Neuronal stem cell (in vitro differentiated cells): ENCODE measurements at regions not wholly inside any gene's neighbourhood (a gene's known extent, or its start where the extent isn't known, plus 50 kb on each side); places are given as distances from the start of the nearest gene placed in this dataset.

Source experiments
- DNase-seq: peaks from one replicate; pipeline ENCODE4 v3.0.0-alpha.2; 2013; ENCODE audit warnings: low spot score
- H2AFZ ChIP-seq: one replicate; pipeline ENCODE4 v1.6.1; 2013; ENCODE audit warnings: mild to moderate bottlenecking, low read length, inconsistent platforms
- H2AK5ac ChIP-seq: 2 replicates; pipeline ENCODE4 v1.6.1; 2013; ENCODE audit warnings: low read depth, mild to moderate bottlenecking, inconsistent platforms, low read length, moderate library complexity, mixed read lengths
- H2BK120ac ChIP-seq: 2 replicates; pipeline ENCODE4 v1.6.1; 2013; ENCODE audit warnings: low read depth, mild to moderate bottlenecking, inconsistent platforms, low read length, moderate library complexity, mixed read lengths
- H2BK12ac ChIP-seq: one replicate; pipeline ENCODE4 v1.6.1; 2013; ENCODE audit warnings: low read length, inconsistent platforms
- H2BK15ac ChIP-seq: 2 replicates; pipeline ENCODE4 v1.6.1; 2013; ENCODE audit warnings: mild to moderate bottlenecking, low read length, inconsistent platforms, mixed read lengths
- H2BK5ac ChIP-seq: one replicate; pipeline ENCODE4 v1.6.1; 2013; ENCODE audit warnings: inconsistent platforms, mild to moderate bottlenecking, low read length, moderate library complexity
- H3K14ac ChIP-seq: one replicate; pipeline ENCODE4 v1.6.1; 2013; ENCODE audit warnings: low read length, inconsistent platforms
- H3K18ac ChIP-seq: 2 replicates; pipeline ENCODE4 v1.6.1; 2013; ENCODE audit warnings: low read length, inconsistent platforms
- H3K23ac ChIP-seq: 2 replicates; pipeline ENCODE4 v1.6.1; 2013; ENCODE audit warnings: low read depth, mild to moderate bottlenecking, mixed read lengths, low read length, inconsistent platforms; ENCODE audit not compliant: poor library complexity
- H3K27ac ChIP-seq: replicated peaks from 3 replicates; pipeline ENCODE4 v1.5.1; 2013; ENCODE audit warnings: low read length, inconsistent platforms
- H3K27me3 ChIP-seq, 3 experiments: 2 replicates each; pipeline ENCODE4 v1.6.1; 2013; ENCODE audit warnings: low read length in 3 of 3, mild to moderate bottlenecking in 2 of 3, inconsistent platforms in 1 of 3, low read depth in 1 of 3, mixed read lengths in 1 of 3, moderate library complexity in 1 of 3; ENCODE audit not compliant: control insufficient read depth in 3 of 3, insufficient read depth in 3 of 3
- H3K36me3 ChIP-seq, 2 donors: replicated peaks in 1 of 2; 2 replicates each; pipeline ENCODE4 v1.6.1; 2013; ENCODE audit warnings: low read length in 2 of 2; ENCODE audit not compliant: control insufficient read depth in 2 of 2, insufficient read depth in 2 of 2
- H3K4ac ChIP-seq: 2 replicates; pipeline ENCODE4 v1.6.1; 2013; ENCODE audit warnings: inconsistent platforms, mild to moderate bottlenecking, low read length, moderate library complexity
- H3K4me1 ChIP-seq, 2 donors: 1 replicate in 1 of 2; 2 replicates in 1 of 2; pipeline ENCODE4 v1.6.1; 2013; ENCODE audit warnings: low read length in 2 of 2, low read depth in 1 of 2; ENCODE audit not compliant: control insufficient read depth in 2 of 2, insufficient read depth in 1 of 2
- H3K4me2 ChIP-seq: one replicate; pipeline ENCODE4 v1.6.1; 2013; ENCODE audit warnings: mild to moderate bottlenecking, low read length, inconsistent platforms; ENCODE audit not compliant: insufficient read depth, poor library complexity, severe bottlenecking
- H3K4me3 ChIP-seq, 2 donors: 2 replicates each; pipeline ENCODE4 v1.5.1; 2013; ENCODE audit warnings: low read length in 2 of 2, mild to moderate bottlenecking in 2 of 2, inconsistent platforms in 1 of 2, moderate library complexity in 1 of 2
- H3K79me1 ChIP-seq: one replicate; pipeline ENCODE4 v1.6.1; 2013; ENCODE audit warnings: low read depth, mild to moderate bottlenecking, inconsistent platforms, low read length, moderate library complexity
- H3K9ac ChIP-seq: one replicate; pipeline ENCODE4 v1.6.1; 2013; ENCODE audit warnings: mild to moderate bottlenecking, low read depth, low read length, inconsistent platforms; ENCODE audit not compliant: poor library complexity
- H3K9me3 ChIP-seq, 2 donors: replicated peaks in 1 of 2; 2 replicates each; pipeline versions ENCODE3 to v1.6.1; 2013; ENCODE audit warnings: low read length in 2 of 2, mild to moderate bottlenecking in 2 of 2, inconsistent platforms in 1 of 2, low read depth in 1 of 2, mixed read lengths in 1 of 2, moderate library complexity in 1 of 2; ENCODE audit not compliant: control insufficient read depth in 2 of 2, insufficient read depth in 1 of 2
- H4K8ac ChIP-seq: one replicate; pipeline ENCODE4 v1.6.1; 2013; ENCODE audit warnings: low read depth, mild to moderate bottlenecking, inconsistent platforms, low read length, moderate library complexity
- H4K91ac ChIP-seq: one replicate; pipeline ENCODE4 v1.6.1; 2013; ENCODE audit warnings: low read length, low read depth, mild to moderate bottlenecking, inconsistent platforms; ENCODE audit not compliant: poor library complexity
- WGBS, 2 donors: extraction: QIAGEN DNeasy Blood & Tissue Kit; methylation state at CpG; one replicate each; pipeline ENCODE4 v1.1.7; 2013; ENCODE audit warnings: missing lambda C conversion rate in 2 of 2, mixed read lengths in 1 of 2; ENCODE audit not compliant: insufficient read length in 2 of 2, insufficient replicate concordance in 1 of 2; ENCODE audit errors: extremely low coverage in 2 of 2; 5-methylcytosine and 5-hydroxymethylcytosine counted together

DNA sequence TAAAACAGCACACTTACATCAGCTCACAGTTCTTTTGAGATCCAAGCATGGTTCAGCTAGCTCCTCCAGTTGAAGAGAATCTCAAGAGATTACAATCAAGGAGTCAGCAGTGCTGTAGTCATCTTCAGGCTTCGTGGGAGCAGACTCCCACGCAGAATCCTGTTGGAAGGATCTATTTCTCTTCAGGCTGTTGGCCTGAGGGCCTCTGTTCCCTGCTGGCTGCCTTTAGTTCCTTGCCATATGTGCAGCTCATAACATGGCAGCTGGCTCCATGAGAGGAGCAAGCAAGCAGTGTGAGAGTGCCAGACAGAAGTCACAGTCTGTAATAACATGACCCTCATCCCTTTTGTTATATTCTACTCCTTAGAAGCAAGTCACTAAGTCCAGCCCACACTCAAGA lies 168.6 kb downstream of the COX18 start:
- Histone ChIP-seq H2BK5ac (no peak overlapping the region), H3K27me3 (no peaks in the 10 kb centered on the region)
- WGBS, 2 donors: no CpG with 5 or more reads among the region's 2 CpGs

GRCh38 chr4:72899621-72900020 lies 169.9 kb downstream of the COX18 start:
- Histone ChIP-seq H3K9ac (no peak overlapping the region), H3K4me1 (peaks cover 0 to 3% of the 10 kb centered on the region in 2 donors), H3K4me3 (no peak overlapping the region), H2BK15ac (no peak overlapping the region), H3K27ac (no peak overlapping the region), H3K14ac (no peak overlapping the region), H3K9me3 (peaks cover 0 to 2% of the 10 kb centered on the region in 2 donors), H2BK12ac (no peak overlapping the region), H3K4ac (no peak overlapping the region), H2AFZ (no peak overlapping the region), H3K18ac (no peak overlapping the region), H3K36me3 (no peaks in the 10 kb centered on the region), H3K23ac (no peak overlapping the region), H2AK5ac (no peak overlapping the region), H4K91ac (no peak overlapping the region), H2BK5ac (no peak overlapping the region), H2BK120ac (no peak overlapping the region), H4K8ac (no peak overlapping the region), H3K27me3 (no peaks in the 10 kb centered on the region), H3K79me1 (no peaks in the 10 kb centered on the region), H3K4me2 (no peak overlapping the region)
- no peak for DNase-seq
- no CpG with 5 or more reads among the region's 3 CpGs for whole genome bisulfite sequencing, 2 donors

More for the DNA sequence above, 168.6 kb downstream of the COX18 start:
- H3K18ac ChIP-seq: no peak overlapping the region
- H3K9me3 ChIP-seq: peaks cover 0 to 2% of the 10 kb centered on the region in 2 donors
- no peak overlapping the region for H3K9ac ChIP-seq
- H3K4me2 ChIP-seq: no peak overlapping the region
- H3K27ac ChIP-seq: no peak overlapping the region
- no peak overlapping the region for H4K8ac ChIP-seq
- H2BK15ac ChIP-seq: no peak overlapping the region
- peaks cover 0 to 2% of the 10 kb centered on the region in 2 donors for H3K4me1 ChIP-seq
- no peak overlapping the region for H2BK12ac ChIP-seq
- H2AFZ ChIP-seq: no peak overlapping the region
- H3K79me1 ChIP-seq: no peaks in the 10 kb centered on the region
- no peak overlapping the region for H2AK5ac ChIP-seq
- no peak overlapping the region for H3K14ac ChIP-seq
- H4K91ac ChIP-seq: no peak overlapping the region
- no peak for DNase-seq
- no peak overlapping the region for H3K4ac ChIP-seq
- no peaks in the 10 kb centered on the region for H3K36me3 ChIP-seq
- no peak overlapping the region for H3K23ac ChIP-seq
- H3K4me3 ChIP-seq: no peak overlapping the region
- H2BK120ac ChIP-seq: no peak overlapping the region

- H3K27ac ChIP-seq: no peak overlapping the region
- no peak overlapping the region for H3K23ac ChIP-seq
- H2AK5ac ChIP-seq: no peak overlapping the region
- no peak overlapping the region for H3K4me2 ChIP-seq
- H2BK5ac ChIP-seq: no peak overlapping the region
- no peak overlapping the region for H4K8ac ChIP-seq
- H3K9ac ChIP-seq: no peak overlapping the region
- no peak overlapping the region for H2BK120ac ChIP-seq
- no peak overlapping the region for H3K14ac ChIP-seq
- no CpG with 5 or more reads among the region's 6 CpGs for WGBS, 2 donors
- peaks cover 0 to under 1% of the 10 kb centered on the region in 2 donors for H3K9me3 ChIP-seq
- no peaks in the 10 kb centered on the region for H3K79me1 ChIP-seq
- H2BK15ac ChIP-seq: no peak overlapping the region
- no peak overlapping the region for H4K91ac ChIP-seq
- no peak overlapping the region for H2AFZ ChIP-seq
- H2BK12ac ChIP-seq: no peak overlapping the region
- H3K27me3 ChIP-seq: no peaks in the 10 kb centered on the region
- peaks cover 0 to 3% of the 10 kb centered on the region in 2 donors for H3K4me1 ChIP-seq
- no peak overlapping the region for H3K4me3 ChIP-seq
- no peak overlapping the region for H3K4ac ChIP-seq
- H3K36me3 ChIP-seq: no peaks in the 10 kb centered on the region
- no peak overlapping the region for H3K18ac ChIP-seq
- no peak for DNase-seq
Observed at GRCh38 chr4:72899214-72899613, 170.3 kb downstream of the COX18 start.

GRCh38 chr4:72896515-72896914 lies 173.0 kb downstream of the COX18 start:
- WGBS, 2 donors: no CpG with 5 or more reads among the region's 3 CpGs
- H3K4me1 ChIP-seq: peaks cover 0 to 3% of the 10 kb centered on the region in 2 donors
- H3K27ac ChIP-seq: no peak overlapping the region
- H2BK5ac ChIP-seq: no peak overlapping the region
- H2BK120ac ChIP-seq: no peak overlapping the region
- no peak overlapping the region for H2BK15ac ChIP-seq
- H3K27me3 ChIP-seq: no peaks in the 10 kb centered on the region
- no peak for DNase-seq
- no peak overlapping the region for H3K9ac ChIP-seq
- H3K79me1 ChIP-seq: no peaks in the 10 kb centered on the region
- no peak overlapping the region for H4K91ac ChIP-seq
- H3K14ac ChIP-seq: no peak overlapping the region
- no peak overlapping the region for H2AK5ac ChIP-seq
- no peak overlapping the region for H3K4me3 ChIP-seq
- H3K23ac ChIP-seq: no peak overlapping the region
- no peak overlapping the region for H2AFZ ChIP-seq
- no peak overlapping the region for H3K4me2 ChIP-seq
- H3K9me3 ChIP-seq: no peaks in the 10 kb centered on the region
- no peak overlapping the region for H4K8ac ChIP-seq
- no peak overlapping the region for H3K18ac ChIP-seq
- H3K4ac ChIP-seq: no peak overlapping the region
- H3K36me3 ChIP-seq: no peaks in the 10 kb centered on the region
- no peak overlapping the region for H2BK12ac ChIP-seq
